ENCODE measurements at regions not wholly inside any gene's neighbourhood (a gene's known extent, or its start where the extent isn't known, plus 50 kb on each side); places are given as distances from the start of the nearest gene placed in this dataset.

- Histone ChIP-seq H3K27me3 (ENCODE audit: control insufficient read depth, insufficient read depth, low read length) (peaks cover 3% of the 10 kb centered on the region), H3K4me3 (ENCODE audit: low read depth, low read length) (no peak overlapping the region), H3K36me3 (ENCODE audit: control insufficient read depth, insufficient read depth, low read length) (no peaks in the 10 kb centered on the region)
- TF ChIP-seq CTCF (IDR thresholded peaks at IDR 0.05; ENCODE audit: insufficient read depth, low read length, severe bottlenecking): no peak
- no peak for FAIRE-seq
- DNase-seq (ENCODE audit: low read depth): no peak
These were observed 1644.4 kb downstream of the FAM181B start for GRCh38 chr11:81089242-81089641.

- FAIRE-seq (no peak), DNase-seq (ENCODE audit: low read depth) (no peak)
- Histone ChIP-seq H3K36me3 (ENCODE audit: control insufficient read depth, insufficient read depth, low read length) (no peaks in the 10 kb centered on the region), H3K27me3 (ENCODE audit: control insufficient read depth, insufficient read depth, low read length) (no peaks in the 10 kb centered on the region), H3K4me3 (ENCODE audit: low read depth, low read length) (no peak overlapping the region)
- no peak for TF ChIP-seq CTCF (IDR thresholded peaks at IDR 0.05; ENCODE audit: insufficient read depth, low read length, severe bottlenecking)
These were observed 1639.6 kb upstream of the TENM4 start for GRCh38 chr11:81080476-81080875.

GRCh38 chr11:81072273-81072672, 1631.4 kb upstream of the TENM4 start:
- H3K36me3 ChIP-seq (ENCODE audit: control insufficient read depth, insufficient read depth, low read length): no peaks in the 10 kb centered on the region
- DNase-seq (ENCODE audit: low read depth) (no peak), FAIRE-seq (no peak)
- no peak overlapping the region for H3K4me3 ChIP-seq (ENCODE audit: low read depth, low read length)
- no peak for TF ChIP-seq CTCF (IDR thresholded peaks at IDR 0.05; ENCODE audit: insufficient read depth, low read length, severe bottlenecking)
- no peaks in the 10 kb centered on the region for H3K27me3 ChIP-seq (ENCODE audit: control insufficient read depth, insufficient read depth, low read length)

- Histone ChIP-seq H3K27me3 (ENCODE audit: control insufficient read depth, insufficient read depth, low read length) (no peaks in the 10 kb centered on the region), H3K36me3 (ENCODE audit: control insufficient read depth, insufficient read depth, low read length) (no peaks in the 10 kb centered on the region), H3K4me3 (ENCODE audit: low read depth, low read length) (no peak overlapping the region)
- DNase-seq (ENCODE audit: low read depth): peak; percentile 55
- TF ChIP-seq CTCF (IDR thresholded peaks at IDR 0.05; ENCODE audit: insufficient read depth, low read length, severe bottlenecking): no peak
- FAIRE-seq: no peak
These were observed 1630.8 kb upstream of the TENM4 start for GRCh38 chr11:81071606-81072005.

GRCh38 chr11:81070948-81071347, 1630.1 kb upstream of the TENM4 start:
- DNase-seq (ENCODE audit: low read depth) (no peak), FAIRE-seq (peak; percentile 52)
- H3K36me3 ChIP-seq (ENCODE audit: control insufficient read depth, insufficient read depth, low read length): no peaks in the 10 kb centered on the region
- no peaks in the 10 kb centered on the region for H3K27me3 ChIP-seq (ENCODE audit: control insufficient read depth, insufficient read depth, low read length)
- H3K4me3 ChIP-seq (ENCODE audit: low read depth, low read length): no peak overlapping the region
- no peak for TF ChIP-seq CTCF (IDR thresholded peaks at IDR 0.05; ENCODE audit: insufficient read depth, low read length, severe bottlenecking)

GRCh38 chr11:81059356-81059755, 1618.5 kb upstream of the TENM4 start:
- TF ChIP-seq CTCF (IDR thresholded peaks at IDR 0.05; ENCODE audit: insufficient read depth, low read length, severe bottlenecking): no peak
- no peaks in the 10 kb centered on the region for H3K36me3 ChIP-seq (ENCODE audit: control insufficient read depth, insufficient read depth, low read length)
- H3K4me3 ChIP-seq (ENCODE audit: low read depth, low read length): no peak overlapping the region
- DNase-seq (ENCODE audit: low read depth): no peak
- no peak for FAIRE-seq
- no peaks in the 10 kb centered on the region for H3K27me3 ChIP-seq (ENCODE audit: control insufficient read depth, insufficient read depth, low read length)
